ENCODE measurements at regions not wholly inside any gene's neighbourhood (a gene's known extent, or its start where the extent isn't known, plus 50 kb on each side); places are given as distances from the start of the nearest gene placed in this dataset.

- ChIA-PET POLR2A (no interaction called here), CTCF (interaction anchor here (0.6 kb wide), 1 partner anchor 190 kb away, joined by 3 read pairs; no protein-coding TSS in a partner anchor)
- Histone ChIP-seq H3K4me1 (ENCODE audit: control insufficient read depth, insufficient read depth, low read length) (no peaks in the 10 kb centered on the region), H3K36me3 (ENCODE audit: control insufficient read depth in 2 of 2, insufficient read depth in 1 of 2, low read length in 2 of 2) (no peaks in the 10 kb centered on the region), H3K4me3 (ENCODE audit: low read depth, low read length) (no peak overlapping the region), H3K9me3 (ENCODE audit: control insufficient read depth, insufficient read depth, low read depth, low read length) (no peaks in the 10 kb centered on the region), H3K27ac (ENCODE audit: extremely low read depth, low read depth, low read length) (no peak overlapping the region)
- TF ChIP-seq MYNN (tag by site-specific recombination; IDR thresholded peaks at IDR 0.05; ENCODE audit: borderline replicate concordance), result no peak
- TF ChIP-seq ZNF747 (tag by site-specific recombination; IDR thresholded peaks at IDR 0.05), result no peak
- no peak for TF ChIP-seq GLI4 (tag by site-specific recombination; IDR thresholded peaks at IDR 0.05)
- TF ChIP-seq ATF2 (tag by site-specific recombination; IDR thresholded peaks at IDR 0.05; ENCODE audit: low read depth), result no peak
- TF ChIP-seq OSR2 (tag by site-specific recombination; IDR thresholded peaks at IDR 0.05), result no peak
- TF ChIP-seq ZNF148 (tag by site-specific recombination; IDR thresholded peaks at IDR 0.05; ENCODE audit: borderline replicate concordance), result no peak
- TF ChIP-seq ZNF302 (tag by site-specific recombination; IDR thresholded peaks at IDR 0.05; ENCODE audit: low read depth), result no peak
- TF ChIP-seq ZBTB11 (tag by site-specific recombination; conservative IDR thresholded peaks at IDR 0.05; ENCODE audit: low read depth), result no peak
- no peak for TF ChIP-seq MEIS1 (CRISPR knock-in tag; IDR thresholded peaks at IDR 0.05; ENCODE audit: borderline replicate concordance)
- no peak for TF ChIP-seq ZNF768 (tag by site-specific recombination; IDR thresholded peaks at IDR 0.05)
- no peak for TF ChIP-seq ZNF133 (tag by site-specific recombination; IDR thresholded peaks at IDR 0.05)
- no peak for TF ChIP-seq ZNF513 (tag by site-specific recombination; IDR thresholded peaks at IDR 0.05)
- no peak for TF ChIP-seq SCRT2 (tag by site-specific recombination; IDR thresholded peaks at IDR 0.05)
- no peak for TF ChIP-seq ZNF660 (tag by site-specific recombination; IDR thresholded peaks at IDR 0.05)
- no peak for TF ChIP-seq TRIM28 (IDR thresholded peaks at IDR 0.05; ENCODE audit: borderline replicate concordance, low read length)
- TF ChIP-seq SCRT1 (tag by site-specific recombination; IDR thresholded peaks at IDR 0.05; ENCODE audit: borderline replicate concordance), result no peak
- TF ChIP-seq ZNF132 (tag by site-specific recombination; IDR thresholded peaks at IDR 0.05; ENCODE audit: borderline replicate concordance), result no peak
- TF ChIP-seq ZNF202 (tag by site-specific recombination; IDR thresholded peaks at IDR 0.05; ENCODE audit: borderline replicate concordance), result no peak
- no peak for TF ChIP-seq ZNF580 (tag by site-specific recombination; IDR thresholded peaks at IDR 0.05)
Measured at GRCh38 chr4:108371282-108371681, 202.6 kb upstream of the LEF1 start.
